T-cell (primary cell): ENCODE measurements at regions not wholly inside any gene's neighbourhood (a gene's known extent, or its start where the extent isn't known, plus 50 kb on each side); places are given as distances from the start of the nearest gene placed in this dataset.
A peak's percentile ranks its signal among the peaks of the same experiment; 100 is the strongest.

Source experiments
- ATAC-seq, 4 experiments: fragments of 200-7000 bp in 3 of 4; fragments of 150-1000 bp in 1 of 4; cut with Tn5 transposase; replicated peaks in 1 of 4; 1 replicate in 3 of 4; 2 replicates in 1 of 4; pipeline ENCODE4 v1.10.0; 2021; ENCODE audit warnings: moderate library complexity in 3 of 4, mild to moderate bottlenecking in 2 of 4, moderate number of reproducible peaks in 1 of 4
- CTCF ChIA-PET, 2 donors: fragments of 300-600 bp; sonication (Branson Sonifier 250); formaldehyde crosslinking; loops; one replicate each; lab custom pipeline; 2022; ENCODE audit warnings: antibody characterized with exemption in 2 of 2; lab: Charles Lee
- POLR2A ChIA-PET, 2 donors: fragments of 300-600 bp; sonication (Branson Sonifier 250); formaldehyde crosslinking; loops; one replicate each; lab custom pipeline; 2022; ENCODE audit warnings: antibody characterized with exemption in 2 of 2; lab: Charles Lee
- DNase-seq, 35 experiments: peaks; one replicate each; pipeline versions ENCODE4 v3.0.0 to v3.0.0-alpha.2; 2013 to 2023
- H3K27ac ChIP-seq: one replicate; pipeline ENCODE4 v1.5.1; 2013; ENCODE audit warnings: low read length
- H3K27me3 ChIP-seq, 2 experiments: replicated peaks in 1 of 2; 1 replicate in 1 of 2; 2 replicates in 1 of 2; pipeline versions ENCODE4 v1.6.1 to v1.7.0; 2013; ENCODE audit warnings: low read length in 1 of 2, mixed read lengths in 1 of 2; ENCODE audit not compliant: control insufficient read depth in 2 of 2, insufficient read depth in 2 of 2; ENCODE audit errors: extremely low read depth in 1 of 2
- H3K36me3 ChIP-seq, 2 donors: 1 replicate in 1 of 2; 2 replicates in 1 of 2; pipeline versions ENCODE4 v1.6.1 to v1.7.0; 2013; ENCODE audit warnings: low read length in 1 of 2; ENCODE audit not compliant: control insufficient read depth in 2 of 2, insufficient read depth in 1 of 2; ENCODE audit errors: extremely low read depth in 1 of 2
- H3K4me1 ChIP-seq, 2 experiments: 1 replicate in 1 of 2; 2 replicates in 1 of 2; pipeline versions ENCODE4 v1.6.1 to v1.7.0; 2013; ENCODE audit warnings: low read length in 2 of 2, mixed read lengths in 1 of 2; ENCODE audit not compliant: insufficient read depth in 2 of 2, control insufficient read depth in 1 of 2; ENCODE audit errors: extremely low read depth in 1 of 2
- H3K4me3 ChIP-seq, 2 donors: 1 replicate in 1 of 2; 2 replicates in 1 of 2; pipeline versions ENCODE4 v1.5.1 to v1.7.0; 2013; ENCODE audit warnings: mild to moderate bottlenecking in 2 of 2, low read length in 1 of 2, moderate library complexity in 1 of 2; ENCODE audit not compliant: control insufficient read depth in 1 of 2; ENCODE audit errors: extremely low read depth in 1 of 2
- H3K9me3 ChIP-seq: 2 replicates; pipeline ENCODE4 v1.7.0; 2013
- H3K27ac Mint-ChIP-seq, 2 donors: one replicate each; pipeline ENCODE4 v1.8.0; 2020 to 2021; ENCODE audit warnings: mild to moderate bottlenecking in 2 of 2, mixed read lengths in 2 of 2
- H3K27me3 Mint-ChIP-seq, 2 donors: one replicate each; pipeline ENCODE4 v1.8.0; 2021 to 2022; ENCODE audit warnings: mixed read lengths in 2 of 2
- H3K36me3 Mint-ChIP-seq: one replicate; pipeline ENCODE4 v1.8.0; 2021; ENCODE audit warnings: mixed read lengths
- H3K4me1 Mint-ChIP-seq, 3 donors: one replicate each; pipeline ENCODE4 v1.8.0; 2020 to 2022; ENCODE audit warnings: mixed read lengths in 3 of 3, mild to moderate bottlenecking in 1 of 3
- H3K4me3 Mint-ChIP-seq, 3 donors: one replicate each; pipeline ENCODE4 v1.8.0; 2020 to 2022; ENCODE audit warnings: mild to moderate bottlenecking in 3 of 3, mixed read lengths in 3 of 3, moderate library complexity in 3 of 3
- H3K9me3 Mint-ChIP-seq, 3 donors: one replicate each; pipeline ENCODE4 v1.8.0; 2020 to 2022; ENCODE audit warnings: mixed read lengths in 3 of 3
- WGBS: methylation state at CpG from one replicate; pipeline ENCODE4 v1.1.5; 2013; ENCODE audit warnings: missing lambda C conversion rate; ENCODE audit not compliant: insufficient coverage; 5-methylcytosine and 5-hydroxymethylcytosine counted together

- ChIA-PET CTCF (no interaction called here), POLR2A (interaction anchor here in 1 of 2 donors (0.5 kb wide), 1 partner anchor 26 kb away, joined by 6 read pairs; no protein-coding TSS in a partner anchor)
- DNase-seq (no peak), ATAC-seq (no peak)
- no peak overlapping the region for H3K27ac Mint-ChIP-seq
- peaks cover 0 to 6% of the 10 kb centered on the region in 2 donors for H3K27me3 Mint-ChIP-seq
- H3K36me3 Mint-ChIP-seq = peaks cover 4% of the 10 kb centered on the region
- peaks cover 10 to 26% (median 20%) of the 10 kb centered on the region in 3 donors for H3K4me1 Mint-ChIP-seq
- H3K4me3 ChIP-seq = no peak overlapping the region
- H3K27me3 ChIP-seq = no peaks in the 10 kb centered on the region
- H3K9me3 ChIP-seq = no peaks in the 10 kb centered on the region
- no peak overlapping the region for H3K27ac ChIP-seq
- peaks cover 4 to 27% (median 12%) of the 10 kb centered on the region in 3 donors for H3K9me3 Mint-ChIP-seq
- 83% methylated on average over 1 of the region's 2 CpGs for WGBS
- no peak overlapping the region for H3K4me3 Mint-ChIP-seq
- no peaks in the 10 kb centered on the region for H3K36me3 ChIP-seq
- peaks cover 3 to 8% of the 10 kb centered on the region in 2 experiments for H3K4me1 ChIP-seq
These were observed 98.9 kb upstream of the KIF5B start for GRCh38 chr10:32155075-32155516.

- Mint-ChIP-seq H3K27ac (no peak overlapping the region), H3K4me3 (no peak overlapping the region), H3K9me3 (peaks cover 4 to 27% (median 12%) of the 10 kb centered on the region in 3 donors), H3K27me3 (peaks cover 0 to 6% of the 10 kb centered on the region in 2 donors), H3K4me1 (peaks cover 20 to 36% (median 21%) of the 10 kb centered on the region in 3 donors), H3K36me3 (peaks cover 4% of the 10 kb centered on the region)
- ATAC-seq (no peak), DNase-seq (no peak)
- no peak overlapping the region for H3K4me3 ChIP-seq
- H3K27ac ChIP-seq = no peak overlapping the region
- no peaks in the 10 kb centered on the region for H3K36me3 ChIP-seq
- CTCF ChIA-PET = no interaction called here
- no peaks in the 10 kb centered on the region for H3K27me3 ChIP-seq
- H3K4me1 ChIP-seq = peaks cover 8% of the 10 kb centered on the region in 2 experiments
- POLR2A ChIA-PET = no interaction called here
- H3K9me3 ChIP-seq = no peaks in the 10 kb centered on the region
- WGBS = no CpG with 5 or more reads among the region's 1 CpG
These were observed 97.7 kb upstream of the KIF5B start for GRCh38 chr10:32153931-32154330.

- Mint-ChIP-seq H3K36me3 (peaks cover 4% of the 10 kb centered on the region), H3K27me3 (peaks cover 0 to 6% of the 10 kb centered on the region in 2 donors), H3K27ac (no peak overlapping the region), H3K4me3 (no peak overlapping the region), H3K4me1 (peaks cover 20 to 36% (median 21%) of the 10 kb centered on the region in 3 donors), H3K9me3 (peaks cover 4 to 27% (median 12%) of the 10 kb centered on the region in 3 donors)
- no CpG with 5 or more reads among the region's 4 CpGs for WGBS
- no peak overlapping the region for H3K4me3 ChIP-seq
- no peak overlapping the region for H3K27ac ChIP-seq
- ATAC-seq = no peak
- ChIA-PET CTCF (no interaction called here), POLR2A (no interaction called here)
- no peak for DNase-seq
- no peaks in the 10 kb centered on the region for H3K27me3 ChIP-seq
- no peaks in the 10 kb centered on the region for H3K36me3 ChIP-seq
- H3K9me3 ChIP-seq = no peaks in the 10 kb centered on the region
- H3K4me1 ChIP-seq = peaks cover 8% of the 10 kb centered on the region in 2 experiments
These were observed 97.0 kb upstream of the KIF5B start for GRCh38 chr10:32153252-32153651.

GRCh38 chr10:32151871-32152270, 95.6 kb upstream of the KIF5B start:
- no peak overlapping the region for H3K27ac Mint-ChIP-seq
- no peak for ATAC-seq
- H3K27me3 Mint-ChIP-seq = peaks cover 0 to 6% of the 10 kb centered on the region in 2 donors
- Histone ChIP-seq H3K9me3 (no peaks in the 10 kb centered on the region), H3K4me3 (no peak overlapping the region), H3K4me1 (peaks cover 8% of the 10 kb centered on the region in 2 experiments), H3K27ac (no peak overlapping the region), H3K36me3 (no peaks in the 10 kb centered on the region), H3K27me3 (no peaks in the 10 kb centered on the region)
- no peak overlapping the region for H3K4me3 Mint-ChIP-seq
- no peak for DNase-seq
- POLR2A ChIA-PET = no interaction called here
- peaks cover 20 to 36% (median 21%) of the 10 kb centered on the region in 3 donors for H3K4me1 Mint-ChIP-seq
- WGBS = 100% methylated on average over 1 of the region's 2 CpGs
- CTCF ChIA-PET = no interaction called here
- peaks cover 4% of the 10 kb centered on the region for H3K36me3 Mint-ChIP-seq
- peaks cover 4 to 31% (median 12%) of the 10 kb centered on the region in 3 donors for H3K9me3 Mint-ChIP-seq

DNA sequence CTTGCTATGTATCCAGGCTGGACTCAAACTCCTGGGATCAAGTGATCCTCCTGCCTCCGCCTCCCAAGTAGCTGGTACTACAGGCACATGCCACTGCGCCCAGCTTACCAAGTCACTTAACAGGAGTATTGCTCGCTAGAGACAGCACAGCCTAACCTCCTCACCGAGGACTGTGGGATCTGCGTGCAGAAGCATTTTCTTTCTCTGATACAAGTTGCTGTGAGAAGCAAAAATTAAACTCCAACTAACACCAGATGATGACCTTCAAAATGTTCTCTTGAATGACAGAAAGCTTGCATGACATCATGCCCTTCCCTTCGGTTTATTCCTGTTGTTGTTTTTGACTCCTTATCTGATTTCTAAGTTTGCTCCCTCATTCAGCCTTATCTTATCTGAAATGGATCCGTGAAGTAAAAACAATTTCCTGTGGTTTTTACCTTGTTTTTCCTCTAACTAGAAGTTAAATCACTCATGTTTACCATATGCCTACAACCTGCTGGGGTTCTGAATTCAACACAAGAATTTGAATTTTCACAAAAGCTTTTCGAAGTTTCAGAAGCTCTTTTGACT, 94.4 kb upstream of the KIF5B start:
- H3K27me3 ChIP-seq = no peaks in the 10 kb centered on the region
- H3K4me1 Mint-ChIP-seq = peaks cover 20 to 36% (median 21%) of the 10 kb centered on the region in 3 donors
- WGBS = 48% methylated on average over 4 of the region's 8 CpGs
- H3K4me3 Mint-ChIP-seq = peak overlapping the region in 1 of 3 donors; percentile 26
- no peak overlapping the region for H3K4me3 ChIP-seq
- H3K27ac Mint-ChIP-seq = peak overlapping the region; percentile 15 to 62
- peaks cover 8% of the 10 kb centered on the region in 2 experiments for H3K4me1 ChIP-seq
- no peak overlapping the region for H3K27ac ChIP-seq
- ATAC-seq = peak in 2 of 4 experiments; percentile 23 to 38
- CTCF ChIA-PET = no interaction called here
- H3K36me3 ChIP-seq = no peaks in the 10 kb centered on the region
- peak in 1 of 35 experiments; percentile 5 for DNase-seq
- POLR2A ChIA-PET = no interaction called here
- H3K9me3 Mint-ChIP-seq = peaks cover 4 to 28% (median 12%) of the 10 kb centered on the region in 3 donors
- H3K9me3 ChIP-seq = no peaks in the 10 kb centered on the region
- H3K36me3 Mint-ChIP-seq = peaks cover 4% of the 10 kb centered on the region
- H3K27me3 Mint-ChIP-seq = peaks cover 0 to under 1% of the 10 kb centered on the region in 2 donors

DNA sequence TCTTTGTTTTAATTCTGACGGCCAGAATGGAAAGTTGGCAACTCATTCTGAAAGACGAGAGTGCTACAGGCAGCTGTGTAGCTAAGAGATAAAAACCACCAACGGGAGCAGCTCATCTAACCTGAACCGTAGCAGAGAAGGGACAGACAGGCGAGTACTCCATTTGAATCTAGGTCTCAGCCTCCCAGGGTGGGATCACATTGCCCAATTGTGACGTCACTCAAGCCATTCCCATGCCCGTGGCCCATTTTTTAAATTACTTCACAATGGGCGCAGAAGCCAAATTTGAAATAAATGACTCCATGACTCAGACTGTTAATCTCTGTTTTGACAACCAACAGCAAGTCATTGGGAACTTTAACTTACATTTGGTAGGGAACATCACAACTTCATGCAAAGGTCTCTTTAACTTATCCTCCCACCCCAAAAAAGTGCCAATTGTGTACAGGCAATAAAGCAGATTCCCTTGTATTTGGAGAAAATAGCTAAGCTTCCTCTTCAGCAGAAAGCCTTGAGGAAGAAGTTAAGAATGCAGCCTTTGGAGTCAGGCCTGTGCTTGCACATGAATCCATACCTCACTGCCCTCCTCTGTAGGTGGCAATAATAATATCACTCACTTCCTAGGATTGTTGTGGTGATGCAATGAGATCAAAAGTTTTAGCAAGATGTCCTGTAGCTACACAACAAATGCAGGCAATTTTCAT, 93.2 kb upstream of the KIF5B start:
- H3K9me3 ChIP-seq = no peaks in the 10 kb centered on the region
- ATAC-seq (no peak), DNase-seq (no peak)
- CTCF ChIA-PET = no interaction called here
- peaks cover 8% of the 10 kb centered on the region in 2 experiments for H3K4me1 ChIP-seq
- Mint-ChIP-seq H3K27ac (peak overlapping the region in 1 of 2 donors; percentile 11), H3K9me3 (peaks cover 4 to 19% (median 7%) of the 10 kb centered on the region in 3 donors), H3K4me3 (peak overlapping the region in 1 of 3 donors; percentile 7), H3K36me3 (no peaks in the 10 kb centered on the region), H3K4me1 (peaks cover 20 to 36% (median 21%) of the 10 kb centered on the region in 3 donors), H3K27me3 (no peaks in the 10 kb centered on the region)
- H3K36me3 ChIP-seq = no peaks in the 10 kb centered on the region
- 39% methylated on average over 8 of the region's 8 CpGs for WGBS
- H3K27me3 ChIP-seq = no peaks in the 10 kb centered on the region
- H3K4me3 ChIP-seq = no peak overlapping the region
- POLR2A ChIA-PET = no interaction called here
- H3K27ac ChIP-seq = no peak overlapping the region
